ENCODE measurements at regions not wholly inside any gene's neighbourhood (a gene's known extent, or its start where the extent isn't known, plus 50 kb on each side); places are given as distances from the start of the nearest gene placed in this dataset.

- Mint-ChIP-seq H3K27ac (no peak overlapping the region), H3K9me3 (ENCODE audit: insufficient read depth) (peaks cover 10% of the 10 kb centered on the region), H3K4me1 (no peaks in the 10 kb centered on the region), H3K27me3 (no peaks in the 10 kb centered on the region), H3K4me3 (no peak overlapping the region)
- Histone ChIP-seq H3K27me3 (replicated peaks in 1 of 4; ENCODE audit: control extremely low read depth in 1 of 4, control insufficient read depth in 3 of 4, insufficient read depth in 4 of 4, low read length in 3 of 4) (no peaks in the 10 kb centered on the region), H3K9ac (ENCODE audit: low read length) (no peak overlapping the region), H3K79me2 (ENCODE audit: control insufficient read depth, insufficient read depth, low read length) (no peaks in the 10 kb centered on the region), H3K9me3 (ENCODE audit: control extremely low read depth in 1 of 3, control insufficient read depth in 2 of 3, insufficient read depth in 1 of 3, low read length in 2 of 3) (peaks cover 0 to 9% (median 1%) of the 10 kb centered on the region in 3 donors), H3K27ac (ENCODE audit: low read length in 2 of 2) (no peak overlapping the region), H3K36me3 (replicated peaks in 1 of 2; ENCODE audit: control extremely low read depth in 1 of 2, control insufficient read depth in 1 of 2, extremely low read depth in 1 of 2, insufficient read depth in 2 of 2, low read length in 1 of 2) (no peaks in the 10 kb centered on the region), H3K4me3 (ENCODE audit: control extremely low read depth in 1 of 5, extremely low read depth in 1 of 5, insufficient read depth in 1 of 5, low read depth in 2 of 5, low read length in 4 of 5) (no peak overlapping the region), H3K4me2 (replicated peaks; ENCODE audit: low read depth, low read length, poor library complexity, severe bottlenecking) (no peak overlapping the region), H3K4me1 (ENCODE audit: control insufficient read depth in 2 of 2, insufficient read depth in 2 of 2, low read length in 2 of 2) (no peaks in the 10 kb centered on the region), H4K20me1 (ENCODE audit: control insufficient read depth, insufficient read depth, low read length, poor library complexity, severe bottlenecking) (no peaks in the 10 kb centered on the region), H2AFZ (ENCODE audit: insufficient read depth, low read depth, low read length, poor library complexity, severe bottlenecking) (no peak overlapping the region)
- intact Hi-C loops (cut with micrococcal nuclease), result no loop called here
- 87% methylated on average over 3 of the region's 3 CpGs for WGBS (ENCODE audit: insufficient coverage)
- ATAC-seq (ENCODE audit: low read depth) (no peak), DNase-seq (no peak)
- CTCF ChIA-PET, result no interaction called here
- POLR2A ChIA-PET, result no interaction called here
- TF ChIP-seq EZH2 (IDR thresholded peaks at IDR 0.05; ENCODE audit: borderline replicate concordance, insufficient read depth, low read depth, low read length, poor library complexity, severe bottlenecking) (no peak), CTCF (IDR thresholded peaks at IDR 0.05) (no peak)
Observed at GRCh38 chr5:105414067-105414466, 1851.5 kb upstream of the NUDT12 start.

- ChIA-PET POLR2A (no interaction called here), CTCF (no interaction called here)
- Mint-ChIP-seq H3K27ac (no peak overlapping the region), H3K4me1 (no peaks in the 10 kb centered on the region), H3K4me3 (no peak overlapping the region), H3K27me3 (no peaks in the 10 kb centered on the region), H3K9me3 (ENCODE audit: insufficient read depth) (peaks cover 8% of the 10 kb centered on the region)
- Histone ChIP-seq H3K9me3 (ENCODE audit: control extremely low read depth in 1 of 3, control insufficient read depth in 2 of 3, insufficient read depth in 1 of 3, low read length in 2 of 3) (peaks cover 0 to 9% (median 1%) of the 10 kb centered on the region in 3 donors), H3K36me3 (replicated peaks in 1 of 2; ENCODE audit: control extremely low read depth in 1 of 2, control insufficient read depth in 1 of 2, extremely low read depth in 1 of 2, insufficient read depth in 2 of 2, low read length in 1 of 2) (no peaks in the 10 kb centered on the region), H4K20me1 (ENCODE audit: control insufficient read depth, insufficient read depth, low read length, poor library complexity, severe bottlenecking) (no peaks in the 10 kb centered on the region), H2AFZ (ENCODE audit: insufficient read depth, low read depth, low read length, poor library complexity, severe bottlenecking) (no peak overlapping the region), H3K9ac (ENCODE audit: low read length) (no peak overlapping the region), H3K4me2 (replicated peaks; ENCODE audit: low read depth, low read length, poor library complexity, severe bottlenecking) (no peak overlapping the region), H3K4me3 (ENCODE audit: control extremely low read depth in 1 of 5, extremely low read depth in 1 of 5, insufficient read depth in 1 of 5, low read depth in 2 of 5, low read length in 4 of 5) (no peak overlapping the region), H3K27ac (ENCODE audit: low read length in 2 of 2) (no peak overlapping the region), H3K4me1 (ENCODE audit: control insufficient read depth in 2 of 2, insufficient read depth in 2 of 2, low read length in 2 of 2) (no peaks in the 10 kb centered on the region), H3K27me3 (replicated peaks in 1 of 4; ENCODE audit: control extremely low read depth in 1 of 4, control insufficient read depth in 3 of 4, insufficient read depth in 4 of 4, low read length in 3 of 4) (no peaks in the 10 kb centered on the region), H3K79me2 (ENCODE audit: control insufficient read depth, insufficient read depth, low read length) (no peaks in the 10 kb centered on the region)
- intact Hi-C loops (cut with micrococcal nuclease), result no loop called here
- no peak for DNase-seq
- TF ChIP-seq EZH2 (IDR thresholded peaks at IDR 0.05; ENCODE audit: borderline replicate concordance, insufficient read depth, low read depth, low read length, poor library complexity, severe bottlenecking) (no peak), CTCF (IDR thresholded peaks at IDR 0.05) (no peak)
- 89% methylated on average over 9 of the region's 9 CpGs for WGBS (ENCODE audit: insufficient coverage)
- no peak for ATAC-seq (ENCODE audit: low read depth)
Observed at GRCh38 chr5:105413406-105413990, 1850.9 kb upstream of the NUDT12 start.
